Ovary (tissue), 7 donors: ENCODE measurements at regions not wholly inside any gene's neighbourhood (a gene's known extent, or its start where the extent isn't known, plus 50 kb on each side); places are given as distances from the start of the nearest gene placed in this dataset.
"Not testable (repeated sequence)": the region's sequence is repeated elsewhere in the genome, so short reads cannot be mapped to it uniquely, and the experiment has no call there.

Experiments
- DNase-seq, 5 donors: peaks; one replicate each; pipeline ENCODE4 v3.0.0-alpha.2; 2019 to 2020
- H3K27ac ChIP-seq, 2 donors: fragments of 200-600 bp; one replicate each; pipeline versions ENCODE4 v1.5.1 to v1.8.0; 2019 to 2022
- H3K27me3 ChIP-seq: fragments of 200-600 bp; one replicate; pipeline ENCODE4 v1.8.0; 2022
- H3K36me3 ChIP-seq: fragments of 200-600 bp; sonication (generic); one replicate; pipeline ENCODE4 v1.5.1; 2019
- H3K4me1 ChIP-seq: one replicate; pipeline ENCODE4 v1.8.1; 2013; ENCODE audit warnings: mild to moderate bottlenecking, moderate library complexity; ENCODE audit not compliant: insufficient read depth
- H3K4me3 ChIP-seq: fragments of 200-600 bp; sonication (generic); one replicate; pipeline ENCODE4 v1.5.1; 2017
- H3K9me3 ChIP-seq, 2 donors: fragments of 200-600 bp in 1 of 2; sonication (generic) in 1 of 2; one replicate each; pipeline versions ENCODE4 v1.5.1 to v1.8.1; 2013 to 2019; ENCODE audit warnings: mild to moderate bottlenecking in 1 of 2, moderate library complexity in 1 of 2
- CTCF ChIP-seq, 3 donors: fragments of 450-650 bp in 2 of 3; fragments of 200-600 bp in 1 of 3; IDR thresholded peaks; one replicate each; pipeline versions ENCODE4 v1.5.1 to v1.8.0; 2016 to 2022; ENCODE audit warnings: antibody characterized with exemption in 3 of 3, mild to moderate bottlenecking in 1 of 3
- EP300 ChIP-seq: sonication (generic); formaldehyde crosslinking; IDR thresholded peaks from one replicate; pipeline ENCODE4 v1.6.1; 2017; ENCODE audit warnings: antibody characterized with exemption
- POLR2A ChIP-seq: fragments of 450-650 bp; IDR thresholded peaks from one replicate; pipeline ENCODE4 v1.6.1; 2017; ENCODE audit warnings: antibody characterized with exemption, mild to moderate bottlenecking, moderate library complexity
- WGBS, 3 donors: extraction: QIAGEN DNeasy Blood & Tissue Kit in 1 of 3; methylation state at CpG; one replicate each; pipeline versions ENCODE4 v1.1.5 to v1.1.7; 2013 to 2017; 5-methylcytosine and 5-hydroxymethylcytosine counted together
- intact Hi-C, 4 donors: fragments of 100-400 bp; cut with DNase I; formaldehyde crosslinking; loops; one replicate each; pipeline versions ENCODE4 v1.11.0 to v1.15.1; 2022 to 2023
- donor health status: DM: no; HTN: no; CAD: no; lungs with moderate emphysema.
- donor health status: DM: no; HTN: no; CAD: no.
- donor health status: Bipolar disorder and iron deficiency.
- donor health status: DM: no; HTN: no; CAD: no.
- donor health status: DM: yes; HTN: yes; CAD: no.

GRCh38 chr14:106513302-106513701, 986.9 kb downstream of the TMEM121 start:
- Histone ChIP-seq H3K36me3 (no peaks in the 10 kb centered on the region), H3K27me3 (no peaks in the 10 kb centered on the region), H3K9me3 (no peaks in the 10 kb centered on the region), H3K4me1 (no peaks in the 10 kb centered on the region), H3K27ac (no peak overlapping the region), H3K4me3 (no peak overlapping the region)
- no peak for DNase-seq
- no peak for TF ChIP-seq POLR2A
- no peak for TF ChIP-seq EP300
- no peak for TF ChIP-seq CTCF (IDR thresholded peaks at IDR 0.05)
- 44 to 69% (median 58%) methylated on average over 3 of the region's 3 CpGs for WGBS, 3 donors
- intact Hi-C loops = no loop called here

GRCh38 chr14:106518054-106518943, 991.9 kb downstream of the TMEM121 start:
- Histone ChIP-seq H3K27ac (no peak overlapping the region), H3K27me3 (no peaks in the 10 kb centered on the region), H3K4me3 (no peak overlapping the region), H3K4me1 (no peaks in the 10 kb centered on the region), H3K9me3 (no peaks in the 10 kb centered on the region), H3K36me3 (no peaks in the 10 kb centered on the region)
- 46 to 58% (median 53%) methylated on average over 10 to 11 of the region's 11 CpGs for WGBS, 3 donors
- no peak for DNase-seq
- TF ChIP-seq POLR2A (no peak), CTCF (IDR thresholded peaks at IDR 0.05) (no peak), EP300 (no peak)
- intact Hi-C loops = no loop called here

GRCh38 chr14:106522118-106522517, 995.7 kb downstream of the TMEM121 start:
- H3K4me1 ChIP-seq, H3K27ac ChIP-seq, DNase-seq, H3K27me3 ChIP-seq, H3K36me3 ChIP-seq, H3K4me3 ChIP-seq, intact Hi-C loops, H3K9me3 ChIP-seq: not testable (repeated sequence)
- 33 to 42% (median 38%) methylated on average over 1 of the region's 1 CpG for WGBS, 3 donors

- WGBS, 3 donors = 0 to 11% (median 1%) methylated on average over 2 of the region's 2 CpGs
- TF ChIP-seq CTCF (IDR thresholded peaks at IDR 0.05) (no peak), EP300 (no peak), POLR2A (no peak)
- Histone ChIP-seq H3K4me3 (no peak overlapping the region), H3K4me1 (no peaks in the 10 kb centered on the region), H3K27me3 (no peaks in the 10 kb centered on the region), H3K27ac (no peak overlapping the region), H3K9me3 (no peaks in the 10 kb centered on the region), H3K36me3 (no peaks in the 10 kb centered on the region)
- intact Hi-C loops = no loop called here
- no peak for DNase-seq
Observed at GRCh38 chr14:106522990-106523389, 996.6 kb downstream of the TMEM121 start.

- intact Hi-C loops = no loop called here
- H3K4me1 ChIP-seq = no peaks in the 10 kb centered on the region
- H3K27me3 ChIP-seq = no peaks in the 10 kb centered on the region
- WGBS, 3 donors = 41 to 44% (median 43%) methylated on average over 2 of the region's 2 CpGs
- no peak for DNase-seq
- H3K27ac ChIP-seq = no peak overlapping the region
- no peaks in the 10 kb centered on the region for H3K9me3 ChIP-seq
- no peaks in the 10 kb centered on the region for H3K36me3 ChIP-seq
- no peak overlapping the region for H3K4me3 ChIP-seq
- TF ChIP-seq CTCF (IDR thresholded peaks at IDR 0.05) = no peak
- TF ChIP-seq POLR2A = no peak
- no peak for TF ChIP-seq EP300
Observed at GRCh38 chr14:106528717-106529116, 1002.3 kb downstream of the TMEM121 start.
